Keratinocyte (primary cell): ENCODE measurements at regions not wholly inside any gene's neighbourhood (a gene's known extent, or its start where the extent isn't known, plus 50 kb on each side); places are given as distances from the start of the nearest gene placed in this dataset.

Experiments
- DNase-seq: peaks from one replicate; pipeline ENCODE4 v3.0.0-alpha.2; 2011; ENCODE audit warnings: low read depth, missing footprints, low spot score
- FAIRE-seq: peaks from 2 replicates; lab custom pipeline; 2011; peaks lifted over from hg19 to GRCh38; lab: Jason Lieb, UNC
- H2AFZ ChIP-seq: 2 replicates; pipeline ENCODE4 v1.6.0; 2012; ENCODE audit warnings: low read length, control low read depth, inconsistent platforms; ENCODE audit not compliant: control insufficient read depth
- H3K27ac ChIP-seq: 2 replicates; pipeline ENCODE4 v1.5.1; 2011; ENCODE audit warnings: low read length; ENCODE audit not compliant: control insufficient read depth, insufficient read depth
- H3K27me3 ChIP-seq: 3 replicates; pipeline ENCODE4 v1.6.0; 2011; ENCODE audit warnings: low read length; ENCODE audit not compliant: control insufficient read depth, insufficient read depth; ENCODE audit errors: extremely low read depth
- H3K36me3 ChIP-seq, 2 experiments: 2 replicates in 1 of 2; 3 replicates in 1 of 2; pipeline ENCODE4 v1.5.1; 2011; ENCODE audit warnings: low read length in 2 of 2, mild to moderate bottlenecking in 1 of 2; ENCODE audit not compliant: control insufficient read depth in 2 of 2, insufficient read depth in 2 of 2; ENCODE audit errors: extremely low read depth in 1 of 2
- H3K4me1 ChIP-seq: 3 replicates; pipeline ENCODE4 v1.5.1; 2011; ENCODE audit warnings: low read length; ENCODE audit not compliant: control insufficient read depth, insufficient read depth; ENCODE audit errors: extremely low read depth
- H3K4me2 ChIP-seq: 3 replicates; pipeline ENCODE4 v1.6.0; 2011; ENCODE audit warnings: low read depth, low read length; ENCODE audit not compliant: control insufficient read depth, insufficient read depth; ENCODE audit errors: extremely low read depth
- H3K4me3 ChIP-seq, 3 experiments: fragments of 200-600 bp in 1 of 3; sonication (generic) in 1 of 3; 2 replicates in 2 of 3; 3 replicates in 1 of 3; pipeline ENCODE4 v1.5.1; 2011 to 2016; ENCODE audit warnings: low read length in 3 of 3, mild to moderate bottlenecking in 3 of 3, control low read depth in 2 of 3, inconsistent platforms in 1 of 3, low read depth in 1 of 3, mixed read lengths in 1 of 3, mixed run types in 1 of 3, moderate library complexity in 1 of 3; ENCODE audit not compliant: control insufficient read depth in 2 of 3, insufficient read depth in 2 of 3; ENCODE audit errors: extremely low read depth in 1 of 3
- H3K79me2 ChIP-seq: 2 replicates; pipeline ENCODE4 v1.6.0; 2012; ENCODE audit warnings: low read length; ENCODE audit not compliant: control insufficient read depth, insufficient read depth
- H3K9ac ChIP-seq: 3 replicates; pipeline ENCODE4 v1.6.0; 2011; ENCODE audit warnings: low read length; ENCODE audit not compliant: control insufficient read depth, insufficient read depth; ENCODE audit errors: extremely low read depth
- H3K9me1 ChIP-seq: 3 replicates; pipeline ENCODE4 v1.6.0; 2011; ENCODE audit warnings: low read length; ENCODE audit not compliant: control insufficient read depth, insufficient read depth; ENCODE audit errors: extremely low read depth
- H3K9me3 ChIP-seq: 2 replicates; pipeline ENCODE4 v1.5.1; 2012; ENCODE audit warnings: low read depth, low read length; ENCODE audit not compliant: control insufficient read depth
- H4K20me1 ChIP-seq: 3 replicates; pipeline ENCODE4 v1.6.0; 2011; ENCODE audit warnings: low read length; ENCODE audit not compliant: control insufficient read depth, insufficient read depth; ENCODE audit errors: extremely low read depth
- CTCF ChIP-seq, 3 experiments: IDR thresholded peaks in 1 of 3; conservative IDR thresholded peaks in 1 of 3; optimal IDR thresholded peaks in 1 of 3; 2 replicates in 2 of 3; 3 replicates in 1 of 3; pipeline versions ENCODE3 to v1.5.1; 2011; ENCODE audit warnings: low read length in 3 of 3, mild to moderate bottlenecking in 3 of 3, moderate library complexity in 2 of 3, control low read depth in 1 of 3, inconsistent platforms in 1 of 3; ENCODE audit not compliant: insufficient read depth in 2 of 3; ENCODE audit errors: extremely low read depth in 1 of 3
- EZH2 ChIP-seq: IDR thresholded peaks from one replicate; pipeline ENCODE4 v1.6.1; 2012; ENCODE audit warnings: inconsistent platforms, mild to moderate bottlenecking, low read length, moderate library complexity
- dilution Hi-C: fragments of 300-500 bp; cut with MboI; formaldehyde crosslinking; loops from one replicate; pipeline ENCODE4 v1.7.0; 2020; ENCODE audit warnings: low sequenced_read_pairs; ENCODE audit not compliant: extremely low pct_ligation_motif_present

GRCh38 chr3:55183201-55183600, 255.3 kb upstream of the LRTM1 start:
- H3K79me2 ChIP-seq = no peaks in the 10 kb centered on the region
- H3K9me3 ChIP-seq = no peaks in the 10 kb centered on the region
- dilution Hi-C loops = no loop called here

GRCh38 chr3:55180936-55181535, 253.2 kb upstream of the LRTM1 start:
- H3K79me2 ChIP-seq = no peaks in the 10 kb centered on the region
- H3K27ac ChIP-seq = no peak overlapping the region
- H3K9ac ChIP-seq = no peak overlapping the region
- FAIRE-seq (no peak), DNase-seq (no peak)
- TF ChIP-seq EZH2 = no peak
- TF ChIP-seq CTCF (optimal IDR thresholded peaks at IDR 0.05 in 1 of 3, IDR thresholded peaks at IDR 0.05 in 1 of 3, conservative IDR thresholded peaks at IDR 0.05 in 1 of 3; ENCODE audit: extremely low read depth in 1 of 3, insufficient read depth in 2 of 3, low read length in 3 of 3) = peak in 2 of 3 experiments; percentile 42 to 59
- H3K4me2 ChIP-seq = no peak overlapping the region
- H2AFZ ChIP-seq = no peak overlapping the region
- no peaks in the 10 kb centered on the region for H4K20me1 ChIP-seq
- H3K9me3 ChIP-seq = no peaks in the 10 kb centered on the region
- no peaks in the 10 kb centered on the region for H3K27me3 ChIP-seq
- no peaks in the 10 kb centered on the region for H3K4me1 ChIP-seq
- H3K9me1 ChIP-seq = no peaks in the 10 kb centered on the region
- no peak overlapping the region for H3K4me3 ChIP-seq
- dilution Hi-C loops = no loop called here
- H3K36me3 ChIP-seq = no peaks in the 10 kb centered on the region

More at GRCh38 chr3:55183201-55183600, 255.3 kb upstream of the LRTM1 start:
- Histone ChIP-seq H3K4me3 (no peak overlapping the region), H3K9me1 (no peaks in the 10 kb centered on the region), H3K9ac (no peak overlapping the region), H2AFZ (no peak overlapping the region), H4K20me1 (no peaks in the 10 kb centered on the region), H3K27ac (no peak overlapping the region), H3K4me2 (no peak overlapping the region), H3K4me1 (no peaks in the 10 kb centered on the region), H3K27me3 (no peaks in the 10 kb centered on the region), H3K36me3 (no peaks in the 10 kb centered on the region)
- TF ChIP-seq EZH2 = no peak
- TF ChIP-seq CTCF (optimal IDR thresholded peaks at IDR 0.05 in 1 of 3, IDR thresholded peaks at IDR 0.05 in 1 of 3, conservative IDR thresholded peaks at IDR 0.05 in 1 of 3; ENCODE audit: extremely low read depth in 1 of 3, insufficient read depth in 2 of 3, low read length in 3 of 3) = no peak
- DNase-seq = no peak
- FAIRE-seq = no peak
